Activated T-helper 9 cell treated with anti-CD3 and anti-CD28 coated beads, Interleukin-2, amount 50 U/mL, for 16 hours (primary cell): ENCODE measurements at regions not wholly inside any gene's neighbourhood (a gene's known extent, or its start where the extent isn't known, plus 50 kb on each side); places are given as distances from the start of the nearest gene placed in this dataset.
"Not testable (repeated sequence)": the region's sequence is repeated elsewhere in the genome, so short reads cannot be mapped to it uniquely, and the experiment has no call there.

Source experiments
- DNase-seq: peaks from one replicate; pipeline ENCODE4 v3.0.0-alpha.2; 2020; ENCODE audit warnings: low read depth

GRCh38 chr15:39248204-39248603 lies 332.7 kb upstream of the THBS1 start:
- no peak for DNase-seq

- DNase-seq: no peak
These were observed 330.9 kb upstream of the THBS1 start for GRCh38 chr15:39250001-39250400.

- no peak for DNase-seq
These were observed 330.3 kb upstream of the THBS1 start for GRCh38 chr15:39250460-39251186.

- DNase-seq: no peak
These were observed 329.3 kb upstream of the THBS1 start for GRCh38 chr15:39251413-39252133.

GRCh38 chr15:39252134-39252470 lies 328.8 kb upstream of the THBS1 start:
- no peak for DNase-seq

- no peak for DNase-seq
These were observed 327.3 kb upstream of the THBS1 start for GRCh38 chr15:39253552-39253951.

GRCh38 chr15:39254181-39254580 lies 326.7 kb upstream of the THBS1 start:
- no peak for DNase-seq

- DNase-seq: no peak
These were observed 325.1 kb upstream of the THBS1 start for GRCh38 chr15:39255760-39256159.

GRCh38 chr15:39260391-39260790 lies 320.5 kb upstream of the THBS1 start:
- DNase-seq: no peak

- no peak for DNase-seq
These were observed 320.1 kb upstream of the THBS1 start for GRCh38 chr15:39260791-39261190.

GRCh38 chr15:39261397-39262183 lies 319.3 kb upstream of the THBS1 start:
- DNase-seq: not testable (repeated sequence)

GRCh38 chr15:39262995-39263772 lies 317.7 kb upstream of the THBS1 start:
- DNase-seq: not testable (repeated sequence)

GRCh38 chr15:39265261-39265660 lies 315.6 kb upstream of the THBS1 start:
- DNase-seq: no peak

- DNase-seq: no peak
These were observed 314.0 kb upstream of the THBS1 start for GRCh38 chr15:39266890-39267289.

- no peak for DNase-seq
These were observed 313.2 kb upstream of the THBS1 start for GRCh38 chr15:39267685-39268084.

GRCh38 chr15:39269352-39269751 lies 311.5 kb upstream of the THBS1 start:
- DNase-seq: no peak

GRCh38 chr15:39269821-39270220 lies 311.1 kb upstream of the THBS1 start:
- DNase-seq: no peak

GRCh38 chr15:39270221-39270855 lies 310.5 kb upstream of the THBS1 start:
- DNase-seq: no peak

- DNase-seq: no peak
These were observed 309.9 kb upstream of the THBS1 start for GRCh38 chr15:39270934-39271333.

- no peak for DNase-seq
These were observed 308.0 kb upstream of the THBS1 start for GRCh38 chr15:39272901-39273300.

GRCh38 chr15:39273717-39274411 lies 307.0 kb upstream of the THBS1 start:
- no peak for DNase-seq
